HL-60 (cell line): ENCODE measurements at regions not wholly inside any gene's neighbourhood (a gene's known extent, or its start where the extent isn't known, plus 50 kb on each side); places are given as distances from the start of the nearest gene placed in this dataset.

Experiments used
- CTCF ChIP-seq: IDR thresholded peaks from one replicate; pipeline ENCODE4 v1.5.1; 2011; ENCODE audit warnings: low read length, control low read depth, inconsistent platforms; ENCODE audit not compliant: insufficient read depth
- GABPA ChIP-seq: IDR thresholded peaks from 2 replicates; pipeline ENCODE4 v1.6.1; 2012; ENCODE audit warnings: low read depth
- POLR2AphosphoS5 ChIP-seq: IDR thresholded peaks from 2 replicates; pipeline ENCODE4 v1.6.1; 2012; ENCODE audit warnings: low read depth

- no peak for TF ChIP-seq GABPA
- no peak for TF ChIP-seq CTCF
- TF ChIP-seq POLR2AphosphoS5, result no peak
These were observed 121.3 kb upstream of the IL12A start for GRCh38 chr3:159867372-159867771.
